ENCODE measurements at regions not wholly inside any gene's neighbourhood (a gene's known extent, or its start where the extent isn't known, plus 50 kb on each side); places are given as distances from the start of the nearest gene placed in this dataset.
"Not testable (repeated sequence)": the region's sequence is repeated elsewhere in the genome, so short reads cannot be mapped to it uniquely, and the experiment has no call there.

GRCh38 chr13:110821837-110822668 lies 92.8 kb downstream of the ANKRD10 start:
- TF ChIP-seq CTCF (optimal IDR thresholded peaks at IDR 0.05 in 1 of 3, IDR thresholded peaks at IDR 0.05 in 1 of 3, conservative IDR thresholded peaks at IDR 0.05 in 1 of 3; ENCODE audit: extremely low read depth in 1 of 3, insufficient read depth in 2 of 3, low read length in 3 of 3); EZH2 (IDR thresholded peaks at IDR 0.05; ENCODE audit: low read length): not testable (repeated sequence)
